Neural cell (in vitro differentiated cells): ENCODE measurements at regions not wholly inside any gene's neighbourhood (a gene's known extent, or its start where the extent isn't known, plus 50 kb on each side); places are given as distances from the start of the nearest gene placed in this dataset.

Source experiments
- CTCF ChIP-seq: fragments of 450-650 bp; IDR thresholded peaks from 2 replicates; pipeline ENCODE4 v1.5.1; 2014; ENCODE audit warnings: antibody characterized with exemption, mild to moderate bottlenecking, moderate library complexity; ENCODE audit not compliant: poor library complexity, severe bottlenecking
- POLR2AphosphoS5 ChIP-seq: IDR thresholded peaks from 2 replicates; pipeline ENCODE4 v1.6.1; 2012
- TAF1 ChIP-seq: IDR thresholded peaks from 2 replicates; pipeline ENCODE4 v1.6.1; 2012; ENCODE audit warnings: low read depth

DNA sequence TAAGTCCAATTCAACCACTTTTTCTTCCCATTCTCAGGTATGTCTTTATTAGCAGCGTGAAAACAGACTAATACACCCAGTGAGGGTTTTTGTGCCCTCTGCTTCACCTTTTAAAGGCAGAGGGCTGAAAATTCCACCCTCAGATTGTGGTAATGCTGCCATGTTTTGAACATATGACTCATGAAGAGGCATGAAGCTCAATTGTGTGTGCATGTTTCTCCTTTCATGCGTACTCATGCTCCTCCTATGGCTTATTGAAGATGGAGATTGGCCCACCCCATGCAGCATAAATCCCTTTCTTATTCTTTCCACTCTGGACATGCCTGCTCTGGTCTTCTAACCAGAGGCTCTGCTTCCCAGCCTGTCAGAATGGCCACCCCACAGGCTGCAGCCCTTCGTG is 168.0 kb upstream of the PRKCQ start:
- no peak for TF ChIP-seq TAF1
- TF ChIP-seq CTCF: no peak
- TF ChIP-seq POLR2AphosphoS5: no peak
